ENCODE measurements at regions not wholly inside any gene's neighbourhood (a gene's known extent, or its start where the extent isn't known, plus 50 kb on each side); places are given as distances from the start of the nearest gene placed in this dataset.
"Not testable (repeated sequence)": the region's sequence is repeated elsewhere in the genome, so short reads cannot be mapped to it uniquely, and the experiment has no call there.

- DNase-seq = no peak
Measured at GRCh38 chr7:131957338-131958020, 401.1 kb upstream of the PODXL start.

- DNase-seq = no peak
Measured at GRCh38 chr7:131956864-131957263, 400.4 kb upstream of the PODXL start.

- no peak for DNase-seq
Measured at GRCh38 chr7:131955679-131956078, 399.3 kb upstream of the PODXL start.

GRCh38 chr7:131953184-131953583 is 396.8 kb upstream of the PODXL start:
- DNase-seq = no peak

- no peak for DNase-seq
Measured at GRCh38 chr7:131952365-131952764, 395.9 kb upstream of the PODXL start.

GRCh38 chr7:131950758-131951157 is 394.3 kb upstream of the PODXL start:
- no peak for DNase-seq

GRCh38 chr7:131949659-131950058 is 393.2 kb upstream of the PODXL start:
- DNase-seq = no peak

GRCh38 chr7:131948434-131949053 is 392.1 kb upstream of the PODXL start:
- no peak for DNase-seq

GRCh38 chr7:131947661-131948060 is 391.2 kb upstream of the PODXL start:
- DNase-seq = no peak

GRCh38 chr7:131945957-131946544 is 389.6 kb upstream of the PODXL start:
- no peak for DNase-seq

- peak; percentile 70 for DNase-seq
Measured at GRCh38 chr7:131945313-131945911, 389.0 kb upstream of the PODXL start.

- DNase-seq = no peak
Measured at GRCh38 chr7:131944556-131945069, 388.2 kb upstream of the PODXL start.

GRCh38 chr7:131943646-131944045 is 387.2 kb upstream of the PODXL start:
- DNase-seq = no peak

- no peak for DNase-seq
Measured at GRCh38 chr7:131943211-131943610, 386.8 kb upstream of the PODXL start.

- DNase-seq = no peak
Measured at GRCh38 chr7:131942287-131943150, 386.1 kb upstream of the PODXL start.

- no peak for DNase-seq
Measured at GRCh38 chr7:131941291-131941690, 384.9 kb upstream of the PODXL start.

GRCh38 chr7:131940621-131941165 is 384.3 kb upstream of the PODXL start:
- DNase-seq = no peak

GRCh38 chr7:131938788-131939187 is 382.4 kb upstream of the PODXL start:
- not testable (repeated sequence) for DNase-seq

- DNase-seq = no peak
Measured at GRCh38 chr7:131937868-131938267, 381.4 kb upstream of the PODXL start.

- no peak for DNase-seq
Measured at GRCh38 chr7:131935180-131935579, 378.8 kb upstream of the PODXL start.

- no peak for DNase-seq
Measured at GRCh38 chr7:131934452-131934851, 378.0 kb upstream of the PODXL start.

GRCh38 chr7:131933751-131934289 is 377.4 kb upstream of the PODXL start:
- no peak for DNase-seq

Data from NCI-H69 (cell line).